Kidney epithelial cell (primary cell): ENCODE measurements at regions not wholly inside any gene's neighbourhood (a gene's known extent, or its start where the extent isn't known, plus 50 kb on each side); places are given as distances from the start of the nearest gene placed in this dataset.

Source experiments
- DNase-seq: peaks from one replicate; pipeline ENCODE4 v3.0.0-alpha.2; 2010; ENCODE audit warnings: low read depth
- H3K27me3 ChIP-seq: 2 replicates; pipeline ENCODE4 v1.6.0; 2011; ENCODE audit warnings: low read length; ENCODE audit not compliant: control insufficient read depth, insufficient read depth
- H3K36me3 ChIP-seq: 2 replicates; pipeline ENCODE4 v1.5.1; 2011; ENCODE audit warnings: low read length; ENCODE audit not compliant: control insufficient read depth, insufficient read depth
- H3K4me3 ChIP-seq: 2 replicates; pipeline ENCODE4 v1.5.1; 2011; ENCODE audit warnings: low read depth, mild to moderate bottlenecking, control low read depth, low read length
- CTCF ChIP-seq: IDR thresholded peaks from 2 replicates; pipeline ENCODE4 v1.5.1; 2011; ENCODE audit warnings: mild to moderate bottlenecking, moderate library complexity, low read length, control low read depth, inconsistent platforms; ENCODE audit not compliant: insufficient read depth, poor library complexity, severe bottlenecking

- TF ChIP-seq CTCF: no peak
- H3K27me3 ChIP-seq: no peaks in the 10 kb centered on the region
- no peaks in the 10 kb centered on the region for H3K36me3 ChIP-seq
These were observed 161.3 kb upstream of the SHH start for GRCh38 chr7:155973451-155973997.

GRCh38 chr7:155972651-155973390, 160.6 kb upstream of the SHH start:
- H3K4me3 ChIP-seq: no peak overlapping the region
- no peaks in the 10 kb centered on the region for H3K27me3 ChIP-seq
- no peaks in the 10 kb centered on the region for H3K36me3 ChIP-seq
- TF ChIP-seq CTCF: no peak
- DNase-seq: no peak

More at GRCh38 chr7:155973451-155973997, 161.3 kb upstream of the SHH start:
- no peak overlapping the region for H3K4me3 ChIP-seq
- no peak for DNase-seq

GRCh38 chr7:155972247-155972646, 160.0 kb upstream of the SHH start:
- DNase-seq: no peak
- no peak for TF ChIP-seq CTCF

GRCh38 chr7:155971180-155971770, 159.0 kb upstream of the SHH start:
- Histone ChIP-seq H3K27me3 (no peaks in the 10 kb centered on the region), H3K36me3 (no peaks in the 10 kb centered on the region), H3K4me3 (no peak overlapping the region)
- DNase-seq: no peak
- TF ChIP-seq CTCF: no peak

More at GRCh38 chr7:155972247-155972646, 160.0 kb upstream of the SHH start:
- H3K27me3 ChIP-seq: no peaks in the 10 kb centered on the region
- H3K4me3 ChIP-seq: no peak overlapping the region
- H3K36me3 ChIP-seq: no peaks in the 10 kb centered on the region

- no peak for DNase-seq
- no peak overlapping the region for H3K4me3 ChIP-seq
- no peak for TF ChIP-seq CTCF
- H3K27me3 ChIP-seq: no peaks in the 10 kb centered on the region
- no peaks in the 10 kb centered on the region for H3K36me3 ChIP-seq
These were observed 157.1 kb upstream of the SHH start for GRCh38 chr7:155969192-155969929.
